ENCODE measurements at regions not wholly inside any gene's neighbourhood (a gene's known extent, or its start where the extent isn't known, plus 50 kb on each side); places are given as distances from the start of the nearest gene placed in this dataset.
"Not testable (repeated sequence)": the region's sequence is repeated elsewhere in the genome, so short reads cannot be mapped to it uniquely, and the experiment has no call there.

GRCh38 chr3:176041812-176042211 lies 1155.5 kb downstream of the TBL1XR1 start:
- TF ChIP-seq CTCF (IDR thresholded peaks at IDR 0.05; ENCODE audit: insufficient read depth, low read depth, low read length) = no peak
- Histone ChIP-seq H3K4me3 (ENCODE audit: low read depth, low read length) (no peak overlapping the region), H3K36me3 (ENCODE audit: control insufficient read depth, insufficient read depth, low read length) (no peaks in the 10 kb centered on the region), H3K27me3 (ENCODE audit: control insufficient read depth, insufficient read depth, low read length) (no peaks in the 10 kb centered on the region)
- POLR2A ChIA-PET = interaction anchor here (0.7 kb wide), 1 partner anchor 33 kb away, joined by 3 read pairs; no protein-coding TSS in a partner anchor
- CTCF ChIA-PET = interaction anchor here (1.1 kb wide), 1 partner anchor 37 kb away, joined by 3 read pairs; no protein-coding TSS in a partner anchor
- DNase-seq (ENCODE audit: low read depth) = peak; percentile 8

GRCh38 chr3:176041185-176041584 lies 1156.1 kb downstream of the TBL1XR1 start:
- no peak for DNase-seq (ENCODE audit: low read depth)
- Histone ChIP-seq H3K4me3 (ENCODE audit: low read depth, low read length) (no peak overlapping the region), H3K27me3 (ENCODE audit: control insufficient read depth, insufficient read depth, low read length) (no peaks in the 10 kb centered on the region), H3K36me3 (ENCODE audit: control insufficient read depth, insufficient read depth, low read length) (no peaks in the 10 kb centered on the region)
- POLR2A ChIA-PET = interaction anchor here (0.7 kb wide), 1 partner anchor 34 kb away, joined by 3 read pairs; no protein-coding TSS in a partner anchor
- CTCF ChIA-PET = interaction anchor here (0.6 to 1.1 kb wide), 2 partner anchors 37 to 49 kb away, joined by 3 to 4 read pairs; no protein-coding TSS in a partner anchor
- no peak for TF ChIP-seq CTCF (IDR thresholded peaks at IDR 0.05; ENCODE audit: insufficient read depth, low read depth, low read length)

- Histone ChIP-seq H3K36me3 (ENCODE audit: control insufficient read depth, insufficient read depth, low read length) (no peaks in the 10 kb centered on the region), H3K4me3 (ENCODE audit: low read depth, low read length) (no peak overlapping the region), H3K27me3 (ENCODE audit: control insufficient read depth, insufficient read depth, low read length) (no peaks in the 10 kb centered on the region)
- ChIA-PET CTCF (interaction anchor here (1.0 kb wide), 1 partner anchor 23 kb away, joined by 3 read pairs; no protein-coding TSS in a partner anchor), POLR2A (no interaction called here)
- no peak for TF ChIP-seq CTCF (IDR thresholded peaks at IDR 0.05; ENCODE audit: insufficient read depth, low read depth, low read length)
- no peak for DNase-seq (ENCODE audit: low read depth)
Measured at GRCh38 chr3:176037636-176038035, 1159.6 kb downstream of the TBL1XR1 start.

GRCh38 chr3:176032043-176032442 lies 1165.2 kb downstream of the TBL1XR1 start:
- POLR2A ChIA-PET = no interaction called here
- TF ChIP-seq CTCF (IDR thresholded peaks at IDR 0.05; ENCODE audit: insufficient read depth, low read depth, low read length) = no peak
- DNase-seq (ENCODE audit: low read depth) = no peak
- Histone ChIP-seq H3K27me3 (ENCODE audit: control insufficient read depth, insufficient read depth, low read length) (no peaks in the 10 kb centered on the region), H3K4me3 (ENCODE audit: low read depth, low read length) (no peak overlapping the region), H3K36me3 (ENCODE audit: control insufficient read depth, insufficient read depth, low read length) (no peaks in the 10 kb centered on the region)
- CTCF ChIA-PET = no interaction called here

GRCh38 chr3:176016203-176016602 lies 1157.1 kb downstream of the NAALADL2 start:
- DNase-seq (ENCODE audit: low read depth); POLR2A ChIA-PET; H3K36me3 ChIP-seq (ENCODE audit: control insufficient read depth, insufficient read depth, low read length); H3K4me3 ChIP-seq (ENCODE audit: low read depth, low read length); CTCF ChIA-PET; H3K27me3 ChIP-seq (ENCODE audit: control insufficient read depth, insufficient read depth, low read length): not testable (repeated sequence)

- CTCF ChIA-PET; H3K27me3 ChIP-seq (ENCODE audit: control insufficient read depth, insufficient read depth, low read length); H3K4me3 ChIP-seq (ENCODE audit: low read depth, low read length); H3K36me3 ChIP-seq (ENCODE audit: control insufficient read depth, insufficient read depth, low read length); POLR2A ChIA-PET; DNase-seq (ENCODE audit: low read depth): not testable (repeated sequence)
Measured at GRCh38 chr3:176015228-176015627, 1156.1 kb downstream of the NAALADL2 start.
